T-cell (primary cell): ENCODE measurements at regions not wholly inside any gene's neighbourhood (a gene's known extent, or its start where the extent isn't known, plus 50 kb on each side); places are given as distances from the start of the nearest gene placed in this dataset.
"Not testable (repeated sequence)": the region's sequence is repeated elsewhere in the genome, so short reads cannot be mapped to it uniquely, and the experiment has no call there.

Source experiments
- ATAC-seq, 4 experiments: fragments of 200-7000 bp in 3 of 4; fragments of 150-1000 bp in 1 of 4; cut with Tn5 transposase; replicated peaks in 1 of 4; 1 replicate in 3 of 4; 2 replicates in 1 of 4; pipeline ENCODE4 v1.10.0; 2021; ENCODE audit warnings: moderate library complexity in 3 of 4, mild to moderate bottlenecking in 2 of 4, moderate number of reproducible peaks in 1 of 4
- CTCF ChIA-PET, 2 donors: fragments of 300-600 bp; sonication (Branson Sonifier 250); formaldehyde crosslinking; loops; one replicate each; lab custom pipeline; 2022; ENCODE audit warnings: antibody characterized with exemption in 2 of 2; lab: Charles Lee
- POLR2A ChIA-PET, 2 donors: fragments of 300-600 bp; sonication (Branson Sonifier 250); formaldehyde crosslinking; loops; one replicate each; lab custom pipeline; 2022; ENCODE audit warnings: antibody characterized with exemption in 2 of 2; lab: Charles Lee
- DNase-seq, 35 experiments: peaks; one replicate each; pipeline versions ENCODE4 v3.0.0 to v3.0.0-alpha.2; 2013 to 2023
- H3K27ac ChIP-seq: one replicate; pipeline ENCODE4 v1.5.1; 2013; ENCODE audit warnings: low read length
- H3K27me3 ChIP-seq, 2 experiments: replicated peaks in 1 of 2; 1 replicate in 1 of 2; 2 replicates in 1 of 2; pipeline versions ENCODE4 v1.6.1 to v1.7.0; 2013; ENCODE audit warnings: low read length in 1 of 2, mixed read lengths in 1 of 2; ENCODE audit not compliant: control insufficient read depth in 2 of 2, insufficient read depth in 2 of 2; ENCODE audit errors: extremely low read depth in 1 of 2
- H3K36me3 ChIP-seq, 2 donors: 1 replicate in 1 of 2; 2 replicates in 1 of 2; pipeline versions ENCODE4 v1.6.1 to v1.7.0; 2013; ENCODE audit warnings: low read length in 1 of 2; ENCODE audit not compliant: control insufficient read depth in 2 of 2, insufficient read depth in 1 of 2; ENCODE audit errors: extremely low read depth in 1 of 2
- H3K4me1 ChIP-seq, 2 experiments: 1 replicate in 1 of 2; 2 replicates in 1 of 2; pipeline versions ENCODE4 v1.6.1 to v1.7.0; 2013; ENCODE audit warnings: low read length in 2 of 2, mixed read lengths in 1 of 2; ENCODE audit not compliant: insufficient read depth in 2 of 2, control insufficient read depth in 1 of 2; ENCODE audit errors: extremely low read depth in 1 of 2
- H3K4me3 ChIP-seq, 2 donors: 1 replicate in 1 of 2; 2 replicates in 1 of 2; pipeline versions ENCODE4 v1.5.1 to v1.7.0; 2013; ENCODE audit warnings: mild to moderate bottlenecking in 2 of 2, low read length in 1 of 2, moderate library complexity in 1 of 2; ENCODE audit not compliant: control insufficient read depth in 1 of 2; ENCODE audit errors: extremely low read depth in 1 of 2
- H3K9me3 ChIP-seq: 2 replicates; pipeline ENCODE4 v1.7.0; 2013
- H3K27ac Mint-ChIP-seq, 2 donors: one replicate each; pipeline ENCODE4 v1.8.0; 2020 to 2021; ENCODE audit warnings: mild to moderate bottlenecking in 2 of 2, mixed read lengths in 2 of 2
- H3K27me3 Mint-ChIP-seq, 2 donors: one replicate each; pipeline ENCODE4 v1.8.0; 2021 to 2022; ENCODE audit warnings: mixed read lengths in 2 of 2
- H3K36me3 Mint-ChIP-seq: one replicate; pipeline ENCODE4 v1.8.0; 2021; ENCODE audit warnings: mixed read lengths
- H3K4me1 Mint-ChIP-seq, 3 donors: one replicate each; pipeline ENCODE4 v1.8.0; 2020 to 2022; ENCODE audit warnings: mixed read lengths in 3 of 3, mild to moderate bottlenecking in 1 of 3
- H3K4me3 Mint-ChIP-seq, 3 donors: one replicate each; pipeline ENCODE4 v1.8.0; 2020 to 2022; ENCODE audit warnings: mild to moderate bottlenecking in 3 of 3, mixed read lengths in 3 of 3, moderate library complexity in 3 of 3
- H3K9me3 Mint-ChIP-seq, 3 donors: one replicate each; pipeline ENCODE4 v1.8.0; 2020 to 2022; ENCODE audit warnings: mixed read lengths in 3 of 3
- WGBS: methylation state at CpG from one replicate; pipeline ENCODE4 v1.1.5; 2013; ENCODE audit warnings: missing lambda C conversion rate; ENCODE audit not compliant: insufficient coverage; 5-methylcytosine and 5-hydroxymethylcytosine counted together

DNA sequence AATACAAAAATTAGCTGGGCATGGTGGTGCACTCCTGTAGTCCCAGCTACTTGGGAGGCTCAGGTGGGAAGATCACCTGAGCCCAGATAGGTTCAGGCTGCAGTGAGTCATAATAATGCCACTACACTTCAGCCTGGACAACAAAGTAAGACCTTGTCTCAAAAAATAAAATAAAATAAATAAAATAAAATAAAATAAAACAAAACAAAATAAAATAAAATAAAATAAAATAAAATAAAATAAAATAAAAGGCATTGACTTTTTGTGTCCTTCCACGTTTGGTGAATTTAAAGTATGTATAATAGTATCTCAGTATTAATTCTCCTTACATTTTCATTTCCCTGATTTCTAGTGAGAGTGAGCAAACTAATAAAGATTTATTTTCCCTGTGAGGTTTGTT, 113.6 kb downstream of the ZIC1 start:
- H3K9me3 Mint-ChIP-seq = peaks cover 13 to 26% (median 13%) of the 10 kb centered on the region in 3 donors
- H3K27ac Mint-ChIP-seq, H3K27me3 ChIP-seq, H3K4me1 Mint-ChIP-seq, DNase-seq, CTCF ChIA-PET, ATAC-seq, H3K36me3 Mint-ChIP-seq, H3K36me3 ChIP-seq, H3K27ac ChIP-seq, H3K9me3 ChIP-seq, POLR2A ChIA-PET, H3K4me3 Mint-ChIP-seq, H3K27me3 Mint-ChIP-seq, H3K4me3 ChIP-seq, H3K4me1 ChIP-seq: not testable (repeated sequence)
- WGBS = no CpG with 5 or more reads among the region's 1 CpG

DNA sequence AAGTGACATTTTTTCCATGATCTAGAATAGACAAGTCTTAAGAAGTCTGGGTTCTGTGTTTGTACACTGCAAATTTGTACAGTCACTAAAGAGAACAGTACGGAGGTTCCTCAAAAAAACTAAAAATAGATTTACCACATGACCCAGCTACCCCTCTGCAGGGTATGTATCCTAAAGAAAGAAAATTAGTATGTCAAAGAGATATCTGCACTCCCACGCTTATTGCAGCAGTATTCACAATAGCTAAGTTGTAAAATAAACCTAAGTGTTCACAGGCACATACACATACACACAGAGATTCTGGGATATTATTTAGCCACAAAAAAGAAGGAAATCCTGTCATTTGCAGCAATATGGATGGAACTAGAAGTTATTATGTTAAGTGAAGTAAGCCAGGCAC, 120.4 kb downstream of the ZIC1 start:
- POLR2A ChIA-PET = no interaction called here
- H3K4me1 Mint-ChIP-seq = no peaks in the 10 kb centered on the region
- no peak overlapping the region for H3K4me3 ChIP-seq
- no peaks in the 10 kb centered on the region for H3K36me3 ChIP-seq
- no peaks in the 10 kb centered on the region for H3K36me3 Mint-ChIP-seq
- peaks cover 11 to 27% (median 25%) of the 10 kb centered on the region in 3 donors for H3K9me3 Mint-ChIP-seq
- H3K27me3 Mint-ChIP-seq = no peaks in the 10 kb centered on the region
- ATAC-seq (no peak), DNase-seq (no peak)
- no peaks in the 10 kb centered on the region for H3K4me1 ChIP-seq
- H3K4me3 Mint-ChIP-seq = no peak overlapping the region
- CTCF ChIA-PET = no interaction called here
- H3K9me3 ChIP-seq = no peaks in the 10 kb centered on the region
- no peak overlapping the region for H3K27ac ChIP-seq
- H3K27me3 ChIP-seq = no peaks in the 10 kb centered on the region
- no CpG with 5 or more reads among the region's 2 CpGs for WGBS
- H3K27ac Mint-ChIP-seq = no peak overlapping the region

DNA sequence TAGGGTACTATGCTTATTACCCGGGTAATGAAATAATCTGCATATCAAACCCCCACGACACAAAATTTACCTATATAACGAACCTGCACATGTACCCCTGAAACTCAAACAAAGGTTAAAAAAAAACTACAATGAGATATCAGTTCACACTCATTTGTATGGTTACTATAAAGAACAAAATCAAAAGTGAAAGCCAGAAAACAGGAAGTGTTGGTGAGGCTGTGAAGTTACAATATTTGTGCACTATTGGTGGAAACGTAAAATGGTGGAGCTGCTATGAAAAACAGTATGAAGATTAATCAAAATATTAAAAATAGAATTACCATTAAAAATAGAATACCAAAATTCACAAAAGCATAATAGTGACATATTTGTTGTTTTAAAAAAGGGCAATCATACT, 128.9 kb downstream of the ZIC1 start:
- no peak overlapping the region for H3K4me3 Mint-ChIP-seq
- H3K4me1 Mint-ChIP-seq = no peaks in the 10 kb centered on the region
- peaks cover 29 to 37% (median 35%) of the 10 kb centered on the region in 3 donors for H3K9me3 Mint-ChIP-seq
- H3K27ac ChIP-seq = no peak overlapping the region
- ChIA-PET POLR2A (no interaction called here), CTCF (no interaction called here)
- H3K27me3 Mint-ChIP-seq = no peaks in the 10 kb centered on the region
- DNase-seq (no peak), ATAC-seq (no peak)
- H3K27me3 ChIP-seq = no peaks in the 10 kb centered on the region
- H3K36me3 ChIP-seq = no peaks in the 10 kb centered on the region
- no CpG with 5 or more reads among the region's 4 CpGs for WGBS
- H3K4me1 ChIP-seq = no peaks in the 10 kb centered on the region
- no peaks in the 10 kb centered on the region for H3K9me3 ChIP-seq
- H3K36me3 Mint-ChIP-seq = no peaks in the 10 kb centered on the region
- H3K27ac Mint-ChIP-seq = no peak overlapping the region
- no peak overlapping the region for H3K4me3 ChIP-seq

DNA sequence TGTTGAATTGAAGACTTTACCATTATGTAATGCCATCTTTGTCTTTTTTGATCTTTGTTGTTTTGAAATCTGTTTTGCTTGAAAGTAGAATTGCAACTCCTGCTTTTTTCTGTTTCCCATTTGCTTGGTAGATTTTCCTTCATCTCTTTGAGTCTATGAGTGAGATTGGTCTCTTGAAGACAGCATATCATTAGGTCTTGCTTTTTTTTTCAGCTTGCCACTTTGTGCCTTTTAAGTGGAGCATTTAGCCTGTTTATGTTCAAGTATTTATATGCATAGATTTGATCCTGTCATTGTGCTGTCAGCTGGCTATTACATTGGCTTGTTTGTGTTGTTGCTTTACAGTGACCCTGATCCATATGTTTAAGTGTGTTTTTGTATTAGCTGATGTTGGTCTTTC, 131.8 kb downstream of the ZIC1 start:
- no peaks in the 10 kb centered on the region for H3K27me3 ChIP-seq
- Mint-ChIP-seq H3K27me3 (no peaks in the 10 kb centered on the region), H3K36me3 (no peaks in the 10 kb centered on the region), H3K4me1 (no peaks in the 10 kb centered on the region), H3K4me3 (no peak overlapping the region), H3K27ac (no peak overlapping the region), H3K9me3 (peaks cover 25 to 29% (median 27%) of the 10 kb centered on the region in 3 donors)
- no peaks in the 10 kb centered on the region for H3K9me3 ChIP-seq
- ChIA-PET CTCF (no interaction called here), POLR2A (interaction anchor here in 1 of 2 donors (0.6 kb wide), 2 partner anchors 69 to 654 kb away, joined by 3 to 4 read pairs; no protein-coding TSS in a partner anchor)
- no peak overlapping the region for H3K27ac ChIP-seq
- ATAC-seq = no peak
- H3K4me3 ChIP-seq = no peak overlapping the region
- no peaks in the 10 kb centered on the region for H3K36me3 ChIP-seq
- H3K4me1 ChIP-seq = no peaks in the 10 kb centered on the region
- DNase-seq = no peak

DNA sequence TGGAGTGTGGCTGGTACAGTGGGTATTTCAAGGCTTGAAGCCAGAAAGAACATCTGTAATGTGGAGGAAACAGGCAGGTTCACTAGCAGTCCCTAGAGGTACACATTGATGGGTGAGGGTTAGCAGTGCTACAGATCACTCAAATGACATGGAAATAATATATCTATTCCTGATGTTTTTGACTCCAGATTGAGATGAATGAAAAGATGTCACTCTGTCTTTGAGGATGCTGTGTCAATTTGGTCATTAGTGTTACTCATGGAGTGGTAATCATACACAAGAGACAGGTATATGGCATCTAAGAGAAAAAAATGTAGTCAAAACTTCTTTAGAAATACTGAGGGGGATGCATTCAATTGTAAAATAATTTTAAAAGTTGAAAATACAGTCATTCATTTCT, 135.1 kb downstream of the ZIC1 start:
- H3K4me1 ChIP-seq = no peaks in the 10 kb centered on the region
- no peak overlapping the region for H3K27ac Mint-ChIP-seq
- POLR2A ChIA-PET = no interaction called here
- no peaks in the 10 kb centered on the region for H3K9me3 ChIP-seq
- DNase-seq (no peak), ATAC-seq (no peak)
- H3K9me3 Mint-ChIP-seq = peaks cover 19 to 23% (median 23%) of the 10 kb centered on the region in 3 donors
- no peaks in the 10 kb centered on the region for H3K4me1 Mint-ChIP-seq
- no peaks in the 10 kb centered on the region for H3K36me3 ChIP-seq
- no peaks in the 10 kb centered on the region for H3K36me3 Mint-ChIP-seq
- H3K4me3 ChIP-seq = no peak overlapping the region
- H3K4me3 Mint-ChIP-seq = no peak overlapping the region
- no peaks in the 10 kb centered on the region for H3K27me3 Mint-ChIP-seq
- H3K27me3 ChIP-seq = no peaks in the 10 kb centered on the region
- no peak overlapping the region for H3K27ac ChIP-seq
- CTCF ChIA-PET = no interaction called here

DNA sequence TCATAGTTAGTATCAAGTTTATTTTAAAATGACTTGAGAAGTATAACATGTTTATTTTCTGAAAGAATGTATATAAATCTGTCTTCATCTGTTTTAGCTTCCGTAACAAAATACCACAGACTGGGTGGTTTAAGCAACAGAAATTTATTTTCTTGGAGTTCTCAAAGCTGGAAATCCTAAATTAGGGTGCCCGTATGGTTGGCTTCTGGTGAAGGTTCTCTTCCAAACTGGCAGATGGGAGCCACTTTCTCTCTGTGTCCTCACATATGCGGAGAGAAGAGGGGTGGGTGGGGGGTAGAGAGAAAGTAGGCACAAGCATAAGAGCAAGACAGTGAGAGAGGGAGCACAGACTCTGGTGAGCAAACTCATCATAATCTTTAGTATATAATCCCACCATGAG, 142.3 kb downstream of the ZIC1 start:
- Mint-ChIP-seq H3K36me3 (no peaks in the 10 kb centered on the region), H3K27me3 (no peaks in the 10 kb centered on the region), H3K4me3 (no peak overlapping the region), H3K4me1 (no peaks in the 10 kb centered on the region), H3K27ac (no peak overlapping the region), H3K9me3 (peaks cover 4 to 11% (median 7%) of the 10 kb centered on the region in 3 donors)
- H3K9me3 ChIP-seq = no peaks in the 10 kb centered on the region
- ChIA-PET CTCF (no interaction called here), POLR2A (no interaction called here)
- H3K36me3 ChIP-seq = no peaks in the 10 kb centered on the region
- H3K4me1 ChIP-seq = no peaks in the 10 kb centered on the region
- no peak overlapping the region for H3K4me3 ChIP-seq
- ATAC-seq (no peak), DNase-seq (no peak)
- H3K27ac ChIP-seq = no peak overlapping the region
- no CpG with 5 or more reads among the region's 3 CpGs for WGBS
- no peaks in the 10 kb centered on the region for H3K27me3 ChIP-seq

- no peaks in the 10 kb centered on the region for H3K27me3 Mint-ChIP-seq
- no peaks in the 10 kb centered on the region for H3K27me3 ChIP-seq
- H3K4me1 ChIP-seq = no peaks in the 10 kb centered on the region
- no peak overlapping the region for H3K4me3 Mint-ChIP-seq
- DNase-seq (no peak), ATAC-seq (no peak)
- no peaks in the 10 kb centered on the region for H3K4me1 Mint-ChIP-seq
- H3K9me3 Mint-ChIP-seq = peaks cover 4 to 11% (median 7%) of the 10 kb centered on the region in 3 donors
- no peaks in the 10 kb centered on the region for H3K9me3 ChIP-seq
- ChIA-PET CTCF (no interaction called here), POLR2A (no interaction called here)
- H3K27ac ChIP-seq = no peak overlapping the region
- H3K4me3 ChIP-seq = no peak overlapping the region
- no peaks in the 10 kb centered on the region for H3K36me3 Mint-ChIP-seq
- no peaks in the 10 kb centered on the region for H3K36me3 ChIP-seq
- no peak overlapping the region for H3K27ac Mint-ChIP-seq
These were observed 145.2 kb downstream of the ZIC1 start for GRCh38 chr3:147554332-147554731.
